Tibial artery (tissue), 4 donors: ENCODE measurements at regions not wholly inside any gene's neighbourhood (a gene's known extent, or its start where the extent isn't known, plus 50 kb on each side); places are given as distances from the start of the nearest gene placed in this dataset.
"Not testable (repeated sequence)": the region's sequence is repeated elsewhere in the genome, so short reads cannot be mapped to it uniquely, and the experiment has no call there.

ENCODE experiments used
- DNase-seq, 2 donors: peaks; one replicate each; pipeline ENCODE4 v3.0.0-alpha.2; 2019
- H3K27ac ChIP-seq, 2 donors: fragments of 200-600 bp; sonication (generic) in 1 of 2; 1 replicate in 1 of 2; 2 replicates in 1 of 2; pipeline ENCODE4 v1.5.1; 2018 to 2019; ENCODE audit warnings: mild to moderate bottlenecking in 1 of 2
- H3K27me3 ChIP-seq, 2 donors: fragments of 200-600 bp; sonication (generic) in 1 of 2; one replicate each; pipeline versions ENCODE4 v1.5.1 to v1.6.0; 2016 to 2019
- H3K36me3 ChIP-seq, 3 donors: fragments of 200-600 bp; sonication (generic) in 2 of 3; one replicate each; pipeline ENCODE4 v1.5.1; 2016 to 2019; ENCODE audit warnings: mild to moderate bottlenecking in 2 of 3
- H3K4me1 ChIP-seq, 4 donors: fragments of 200-600 bp; sonication (generic) in 2 of 4; 1 replicate in 3 of 4; 2 replicates in 1 of 4; pipeline ENCODE4 v1.5.1; 2016 to 2019
- H3K4me3 ChIP-seq, 2 donors: fragments of 200-600 bp; sonication (generic) in 1 of 2; 1 replicate in 1 of 2; 2 replicates in 1 of 2; pipeline ENCODE4 v1.5.1; 2018 to 2019; ENCODE audit warnings: mild to moderate bottlenecking in 2 of 2
- H3K9me3 ChIP-seq, 3 donors: fragments of 200-600 bp; sonication (generic) in 1 of 3; one replicate each; pipeline ENCODE4 v1.5.1; 2016 to 2019
- intact Hi-C: fragments of 100-400 bp; cut with DNase I; formaldehyde crosslinking; loops from one replicate; pipeline ENCODE4 v1.15.0; 2023; ENCODE audit warnings: low total_unique reads
- TF ChIP-seq, protein P1 (sequence below), 2 experiments: fragments of 200-600 bp in 1 of 2; fragments of 450-650 bp in 1 of 2; IDR thresholded peaks; one replicate each; pipeline ENCODE4 v1.5.1; 2017 to 2019; ENCODE audit warnings: antibody characterized with exemption in 2 of 2, mild to moderate bottlenecking in 1 of 2, moderate library complexity in 1 of 2

- intact Hi-C loops, result no loop called here
- no peak overlapping the region for H3K27ac ChIP-seq
- no peaks in the 10 kb centered on the region for H3K4me1 ChIP-seq
Measured at GRCh38 chr5:57358796-57359592, 123.6 kb downstream of the ACTBL2 start.

DNA sequence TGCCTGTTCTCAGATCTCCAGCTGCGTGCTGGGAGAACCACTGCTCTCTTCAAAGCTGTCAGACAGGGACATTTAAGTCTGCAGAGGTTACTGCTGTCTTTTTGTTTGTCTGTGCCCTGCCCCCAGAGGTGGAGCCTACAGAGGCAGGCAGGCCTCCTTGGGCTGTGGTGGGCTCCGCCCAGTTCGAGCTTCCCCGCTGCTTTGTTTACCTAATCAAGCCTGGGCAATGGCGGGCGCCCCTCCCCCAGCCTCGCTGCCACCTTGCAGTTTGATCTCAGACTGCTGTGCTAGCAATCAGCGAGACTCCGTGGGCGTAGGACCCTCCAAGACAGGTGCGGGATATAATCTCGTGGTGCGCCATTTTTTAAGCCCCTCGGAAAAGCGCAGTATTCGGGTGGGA is 125.8 kb downstream of the ACTBL2 start:
- H3K27ac ChIP-seq, H3K36me3 ChIP-seq, DNase-seq, H3K4me3 ChIP-seq, intact Hi-C loops, H3K27me3 ChIP-seq, H3K4me1 ChIP-seq, H3K9me3 ChIP-seq: not testable (repeated sequence)

More at GRCh38 chr5:57358796-57359592, 123.6 kb downstream of the ACTBL2 start:
- H3K9me3 ChIP-seq, result no peaks in the 10 kb centered on the region
- H3K36me3 ChIP-seq, result no peaks in the 10 kb centered on the region
- TF ChIP-seq, protein P1, sequence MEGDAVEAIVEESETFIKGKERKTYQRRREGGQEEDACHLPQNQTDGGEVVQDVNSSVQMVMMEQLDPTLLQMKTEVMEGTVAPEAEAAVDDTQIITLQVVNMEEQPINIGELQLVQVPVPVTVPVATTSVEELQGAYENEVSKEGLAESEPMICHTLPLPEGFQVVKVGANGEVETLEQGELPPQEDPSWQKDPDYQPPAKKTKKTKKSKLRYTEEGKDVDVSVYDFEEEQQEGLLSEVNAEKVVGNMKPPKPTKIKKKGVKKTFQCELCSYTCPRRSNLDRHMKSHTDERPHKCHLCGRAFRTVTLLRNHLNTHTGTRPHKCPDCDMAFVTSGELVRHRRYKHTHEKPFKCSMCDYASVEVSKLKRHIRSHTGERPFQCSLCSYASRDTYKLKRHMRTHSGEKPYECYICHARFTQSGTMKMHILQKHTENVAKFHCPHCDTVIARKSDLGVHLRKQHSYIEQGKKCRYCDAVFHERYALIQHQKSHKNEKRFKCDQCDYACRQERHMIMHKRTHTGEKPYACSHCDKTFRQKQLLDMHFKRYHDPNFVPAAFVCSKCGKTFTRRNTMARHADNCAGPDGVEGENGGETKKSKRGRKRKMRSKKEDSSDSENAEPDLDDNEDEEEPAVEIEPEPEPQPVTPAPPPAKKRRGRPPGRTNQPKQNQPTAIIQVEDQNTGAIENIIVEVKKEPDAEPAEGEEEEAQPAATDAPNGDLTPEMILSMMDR (IDR thresholded peaks at IDR 0.05), result no peak
- DNase-seq, result no peak
- no peak overlapping the region for H3K4me3 ChIP-seq
- H3K27me3 ChIP-seq, result no peaks in the 10 kb centered on the region

GRCh38 chr5:57349214-57349613 is 133.4 kb downstream of the ACTBL2 start:
- no peaks in the 10 kb centered on the region for H3K9me3 ChIP-seq
- no peak overlapping the region for H3K4me3 ChIP-seq
- H3K4me1 ChIP-seq, result peaks cover 0 to 20% (median 8%) of the 10 kb centered on the region in 4 donors
- no peak overlapping the region for H3K27ac ChIP-seq
- TF ChIP-seq, protein P1 (IDR thresholded peaks at IDR 0.05), result no peak
- H3K27me3 ChIP-seq, result no peaks in the 10 kb centered on the region
- no peak for DNase-seq
- H3K36me3 ChIP-seq, result no peaks in the 10 kb centered on the region
- intact Hi-C loops, result no loop called here

- peaks cover 0 to 20% (median 8%) of the 10 kb centered on the region in 4 donors for H3K4me1 ChIP-seq
- TF ChIP-seq, protein P1 (IDR thresholded peaks at IDR 0.05), result no peak
- no peak overlapping the region for H3K4me3 ChIP-seq
- DNase-seq, result no peak
- no peaks in the 10 kb centered on the region for H3K27me3 ChIP-seq
- H3K9me3 ChIP-seq, result no peaks in the 10 kb centered on the region
- no peak overlapping the region for H3K27ac ChIP-seq
- intact Hi-C loops, result no loop called here
- H3K36me3 ChIP-seq, result no peaks in the 10 kb centered on the region
Measured at GRCh38 chr5:57348376-57349140, 134.1 kb downstream of the ACTBL2 start.

DNA sequence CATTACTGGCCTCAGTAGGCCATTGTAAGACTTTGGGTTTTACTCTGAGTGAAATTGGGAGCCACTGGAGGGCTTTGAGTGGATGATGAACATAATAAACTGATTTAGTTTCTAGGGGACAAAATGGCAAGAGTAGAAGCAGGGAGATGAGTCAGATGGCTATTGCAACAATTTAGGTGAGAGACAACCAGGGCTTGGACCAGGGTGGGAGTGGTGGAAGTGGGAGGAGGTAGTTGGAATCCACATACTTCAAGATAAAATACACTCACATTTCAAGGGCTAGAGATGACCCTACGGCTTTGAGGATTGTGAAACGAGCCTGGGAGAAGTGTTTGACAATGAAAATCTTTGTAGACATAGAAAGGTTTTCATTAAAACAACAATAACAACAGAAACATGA is 136.3 kb downstream of the ACTBL2 start:
- no peaks in the 10 kb centered on the region for H3K9me3 ChIP-seq
- H3K4me3 ChIP-seq, result no peak overlapping the region
- DNase-seq, result no peak
- TF ChIP-seq, protein P1 (IDR thresholded peaks at IDR 0.05), result no peak
- intact Hi-C loops, result no loop called here
- H3K4me1 ChIP-seq, result peaks cover 0 to 20% (median 8%) of the 10 kb centered on the region in 4 donors
- no peaks in the 10 kb centered on the region for H3K27me3 ChIP-seq
- H3K36me3 ChIP-seq, result no peaks in the 10 kb centered on the region
- no peak overlapping the region for H3K27ac ChIP-seq

- no peak overlapping the region for H3K4me3 ChIP-seq
Measured at GRCh38 chr5:57341380-57341979, 141.1 kb downstream of the ACTBL2 start.

More at GRCh38 chr5:57341380-57341979, 141.1 kb downstream of the ACTBL2 start:
- Histone ChIP-seq H3K4me1 (no peaks in the 10 kb centered on the region), H3K9me3 (no peaks in the 10 kb centered on the region), H3K36me3 (no peaks in the 10 kb centered on the region), H3K27ac (no peak overlapping the region), H3K27me3 (no peaks in the 10 kb centered on the region)
- TF ChIP-seq, protein P1 (IDR thresholded peaks at IDR 0.05), result no peak
- DNase-seq, result no peak
- intact Hi-C loops, result no loop called here
